RKO (cell line): ENCODE measurements at regions not wholly inside any gene's neighbourhood (a gene's known extent, or its start where the extent isn't known, plus 50 kb on each side); places are given as distances from the start of the nearest gene placed in this dataset.
A peak's percentile ranks its signal among the peaks of the same experiment; 100 is the strongest.

Experiments
- DNase-seq: peaks from one replicate; pipeline ENCODE4 v3.0.0-alpha.2; 2016; ENCODE audit warnings: low spot score

GRCh38 chr6:24987446-24988115, 51.8 kb upstream of the RIPOR2 start:
- DNase-seq = no peak

DNA sequence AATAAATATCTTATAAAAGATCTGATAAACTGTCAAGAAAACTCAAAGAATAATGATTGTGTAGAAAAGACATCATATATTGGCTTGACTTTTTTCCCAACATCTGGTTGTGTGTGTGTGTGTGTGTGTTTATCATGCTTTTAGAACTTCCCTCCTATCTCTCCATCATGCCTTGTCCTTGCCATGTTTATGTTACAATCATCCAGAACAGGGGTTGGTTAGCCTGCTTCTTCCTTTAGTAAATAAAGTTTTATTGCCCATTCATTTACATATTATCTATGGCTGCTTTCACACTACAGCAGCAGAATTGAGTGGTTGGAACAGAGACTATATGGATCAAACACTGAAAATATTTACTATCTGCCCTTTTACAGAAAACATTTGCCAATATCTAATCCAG, 52.8 kb upstream of the RIPOR2 start:
- no peak for DNase-seq

- no peak for DNase-seq
These were observed 54.6 kb upstream of the RIPOR2 start for GRCh38 chr6:24990236-24990845.

GRCh38 chr6:24990944-24991809, 55.4 kb upstream of the RIPOR2 start:
- DNase-seq = no peak

DNA sequence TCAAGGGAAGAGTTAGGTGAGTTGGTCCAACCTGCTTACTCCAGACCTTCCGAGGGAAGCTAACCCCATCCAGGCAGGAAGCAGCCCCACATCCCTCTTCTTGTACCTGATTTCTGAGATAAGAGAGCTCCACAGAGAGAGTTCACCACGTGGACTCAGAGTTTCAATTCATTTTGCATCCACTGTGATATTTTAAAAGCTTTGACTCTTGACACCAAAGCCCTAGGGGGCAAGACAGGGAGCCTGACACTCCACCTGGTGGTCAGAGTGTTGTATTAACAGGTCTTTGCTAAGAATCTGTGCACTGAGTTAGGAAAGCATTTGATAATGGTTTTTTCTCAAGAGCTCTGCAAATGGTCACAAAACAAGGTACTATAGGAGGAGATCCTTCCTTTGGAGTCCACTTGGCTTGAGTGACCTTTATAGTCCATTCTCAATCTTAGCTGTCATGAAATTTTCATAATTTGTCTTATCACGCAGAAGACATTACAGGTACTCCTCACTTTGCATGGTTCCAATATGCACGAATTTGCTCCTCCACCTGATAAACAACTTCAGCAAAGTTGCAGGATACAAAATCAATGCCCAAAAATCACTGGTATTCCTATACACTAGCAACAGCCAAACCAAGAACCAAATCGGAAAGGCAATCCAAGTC, 56.2 kb upstream of the RIPOR2 start:
- DNase-seq = peak; percentile 66

- DNase-seq = no peak
These were observed 59.1 kb upstream of the RIPOR2 start for GRCh38 chr6:24994812-24995211.

- no peak for DNase-seq
These were observed 59.5 kb upstream of the RIPOR2 start for GRCh38 chr6:24995270-24995669.

DNA sequence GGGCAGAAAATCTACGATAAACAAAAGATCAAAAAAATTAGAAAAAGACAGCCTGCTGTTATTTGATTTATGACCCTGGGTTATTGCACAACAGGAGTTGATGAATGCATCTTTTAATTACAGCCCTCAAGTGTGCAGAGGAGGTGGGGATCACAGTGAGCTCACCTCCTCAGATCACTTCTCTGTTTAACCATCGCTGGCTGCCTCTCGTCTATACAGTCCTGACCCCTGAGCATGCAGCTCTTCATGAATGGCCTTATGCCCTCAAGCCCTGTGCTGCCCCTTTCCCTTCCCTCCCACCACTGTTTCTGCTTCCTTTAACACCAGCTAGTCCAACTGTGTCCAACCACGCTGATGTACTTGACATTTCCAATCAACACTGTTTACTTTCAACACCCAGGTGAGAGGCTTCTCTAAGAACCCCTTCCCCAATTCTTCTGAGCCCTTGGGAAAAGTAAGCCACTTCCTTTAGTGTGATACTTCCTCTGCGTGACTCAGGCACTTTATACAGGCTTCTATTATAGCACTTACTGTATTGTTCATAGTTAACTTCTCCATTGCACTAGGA, 60.6 kb upstream of the RIPOR2 start:
- DNase-seq = no peak

- DNase-seq = no peak
These were observed 61.5 kb upstream of the RIPOR2 start for GRCh38 chr6:24997231-24997630.

GRCh38 chr6:24997905-24998304, 62.1 kb upstream of the RIPOR2 start:
- no peak for DNase-seq

- DNase-seq = no peak
These were observed 66.7 kb upstream of the RIPOR2 start for GRCh38 chr6:25002326-25003091.

GRCh38 chr6:25004357-25004756, 68.6 kb upstream of the RIPOR2 start:
- no peak for DNase-seq

- no peak for DNase-seq
These were observed 69.2 kb upstream of the RIPOR2 start for GRCh38 chr6:25005010-25005409.

DNA sequence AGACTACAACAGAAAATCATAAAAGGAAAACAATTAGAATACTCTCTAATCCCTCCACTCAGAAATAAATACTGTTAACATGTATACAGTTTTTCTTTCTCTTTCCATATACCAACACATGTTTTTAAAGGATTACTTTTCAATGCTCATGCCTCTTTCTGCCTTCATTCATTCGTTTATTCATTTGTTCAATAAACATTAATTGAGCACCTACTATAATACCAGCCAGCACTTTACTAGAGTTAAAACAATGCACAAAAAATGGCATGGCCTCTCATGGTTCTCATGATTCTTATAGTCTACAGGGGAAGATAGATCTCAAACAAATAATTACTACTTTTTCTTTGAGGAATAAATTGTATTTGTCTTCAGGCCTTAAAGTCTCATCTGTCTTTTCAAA, 70.3 kb upstream of the RIPOR2 start:
- DNase-seq = no peak

GRCh38 chr6:25006565-25007001, 70.8 kb upstream of the RIPOR2 start:
- no peak for DNase-seq

DNA sequence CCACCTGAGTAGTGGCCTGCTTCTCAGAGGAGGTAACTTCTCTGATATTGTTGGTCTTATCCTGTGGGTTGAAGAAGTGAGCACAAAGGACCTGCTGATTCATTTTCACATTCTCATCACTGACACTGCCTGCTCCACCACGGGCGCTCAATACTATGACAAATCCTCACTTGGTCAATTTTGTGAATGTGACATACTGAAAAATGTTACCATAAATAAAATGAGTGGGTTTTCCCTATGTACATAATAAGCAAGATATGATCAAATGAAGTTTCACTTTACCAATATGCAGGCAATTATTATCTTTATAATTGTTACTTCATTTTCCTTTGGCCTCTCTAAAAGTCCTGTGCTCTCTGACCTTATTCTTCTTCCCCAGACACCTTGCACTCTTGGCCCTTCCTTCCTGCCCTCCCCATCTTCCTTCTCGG, 71.5 kb upstream of the RIPOR2 start:
- DNase-seq = no peak

- DNase-seq = no peak
These were observed 73.1 kb upstream of the RIPOR2 start for GRCh38 chr6:25008707-25009392.

DNA sequence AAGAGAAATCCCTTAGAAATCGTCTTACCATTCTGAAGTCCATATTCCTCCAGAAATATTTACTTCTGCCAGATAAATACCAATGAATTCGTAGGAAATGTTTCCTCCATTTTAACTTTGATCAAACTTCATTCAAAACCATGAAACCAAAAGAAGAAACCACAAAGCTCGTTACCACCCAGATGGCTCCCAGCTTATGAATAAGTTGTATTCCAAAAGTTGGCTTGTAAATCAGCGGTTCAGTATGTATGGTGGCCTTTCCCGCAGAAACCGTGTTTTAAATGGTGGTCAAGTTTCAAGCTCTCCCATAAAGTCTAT, 73.6 kb upstream of the RIPOR2 start:
- no peak for DNase-seq

DNA sequence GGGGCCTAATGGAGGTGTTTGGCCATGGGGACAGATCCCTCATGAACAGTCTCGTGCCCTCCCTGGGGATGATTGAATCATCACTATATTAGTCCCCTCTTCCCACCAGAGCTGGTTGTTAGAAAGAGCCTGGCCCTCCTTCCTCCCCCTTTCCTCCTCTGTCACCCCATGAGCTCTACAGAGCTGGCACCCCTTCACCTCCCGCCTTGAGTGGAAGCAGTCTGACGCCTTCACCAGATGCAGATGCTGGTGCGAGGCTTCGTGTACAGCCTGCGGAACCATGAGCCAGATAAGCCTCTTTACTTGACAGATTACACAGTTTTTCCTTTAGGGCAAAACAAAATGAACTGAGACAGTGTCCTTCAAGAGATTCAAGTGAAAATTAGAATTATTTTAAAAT, 74.4 kb upstream of the RIPOR2 start:
- DNase-seq = no peak

DNA sequence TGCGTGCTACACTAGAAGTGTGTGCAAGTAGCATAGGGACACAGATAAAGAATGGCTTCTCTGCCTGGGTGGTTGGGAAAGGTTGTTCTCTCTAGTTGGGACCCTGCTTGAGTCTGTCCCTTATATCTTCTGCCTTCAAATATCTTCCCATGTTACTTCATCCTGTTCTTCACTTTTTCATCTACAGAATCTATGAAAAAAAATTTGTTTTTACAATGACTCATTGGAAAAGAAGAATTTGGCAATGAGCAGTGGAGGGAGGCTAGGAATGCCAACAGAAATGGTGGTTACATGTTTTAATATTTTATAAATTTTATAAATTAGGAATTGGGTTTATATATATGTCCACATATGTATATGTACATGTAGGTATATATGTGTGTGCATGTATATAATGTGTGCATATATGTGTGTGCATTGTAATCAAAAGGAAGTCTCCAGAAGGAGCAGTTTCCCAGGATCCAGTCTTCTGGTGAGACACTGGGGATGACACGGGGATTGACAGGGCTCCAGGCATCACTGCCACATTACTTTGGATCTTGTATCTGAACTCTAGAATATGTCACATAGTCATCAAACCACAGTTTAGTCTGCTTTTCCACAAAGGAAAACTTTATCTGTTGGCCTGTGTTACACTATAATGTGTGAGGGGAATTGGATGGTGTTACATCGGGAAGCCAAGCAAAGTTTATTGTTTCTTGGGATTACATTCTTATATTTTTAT, 75.3 kb upstream of the RIPOR2 start:
- DNase-seq = no peak
